GM12878 (cell line): ENCODE measurements at regions not wholly inside any gene's neighbourhood (a gene's known extent, or its start where the extent isn't known, plus 50 kb on each side); places are given as distances from the start of the nearest gene placed in this dataset.

Source experiments
- MXI1 ChIP-seq: fragments of 150-350 bp; IDR thresholded peaks from 2 replicates; pipeline ENCODE4 v1.6.1; 2011; ENCODE audit warnings: low read depth, mild to moderate bottlenecking, inconsistent platforms, low read length, improper control_type of control experiment
- ZBED1 ChIP-seq: IDR thresholded peaks from 2 replicates; pipeline ENCODE4 v1.6.1; 2016; ENCODE audit warnings: borderline replicate concordance
- TF ChIP-seq, protein P1 (sequence below): fragments of 450-650 bp; IDR thresholded peaks from 2 replicates; pipeline ENCODE4 v1.6.1; 2017; ENCODE audit warnings: mild to moderate bottlenecking, moderate library complexity
- TF ChIP-seq, protein P2 (sequence below): IDR thresholded peaks from 2 replicates; pipeline ENCODE4 v1.6.1; 2012; ENCODE audit warnings: improper control_type of control experiment, low read depth, low read length; ENCODE audit not compliant: insufficient replicate concordance
- TF ChIP-seq, protein P3 (sequence below): fragments of 150-350 bp; IDR thresholded peaks from 2 replicates; pipeline ENCODE4 v1.6.1; 2016; ENCODE audit warnings: low read depth, low read length

DNA sequence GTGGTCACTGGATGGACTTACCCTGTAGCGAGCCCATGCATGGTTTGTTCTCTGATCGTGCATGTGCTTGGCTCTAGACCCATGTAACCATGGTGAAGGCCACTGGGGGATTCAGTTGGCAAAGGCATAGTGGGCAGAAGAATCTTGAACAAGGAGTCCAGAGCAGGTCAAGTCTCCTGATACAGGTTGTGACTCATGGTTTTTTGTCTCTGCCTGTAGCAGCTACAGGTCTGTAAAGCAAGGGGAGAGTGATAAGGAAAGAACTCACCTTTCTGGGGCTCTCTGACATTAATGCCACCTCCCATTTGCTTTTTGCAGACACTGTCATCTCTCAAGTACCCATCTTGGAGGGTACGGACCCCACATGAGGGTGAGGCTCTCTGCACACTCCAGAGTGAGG, 153.4 kb upstream of the CAMK1G start (continued):
- TF ChIP-seq MXI1 (no peak), ZBED1 (no peak)
- TF ChIP-seq, protein P1, sequence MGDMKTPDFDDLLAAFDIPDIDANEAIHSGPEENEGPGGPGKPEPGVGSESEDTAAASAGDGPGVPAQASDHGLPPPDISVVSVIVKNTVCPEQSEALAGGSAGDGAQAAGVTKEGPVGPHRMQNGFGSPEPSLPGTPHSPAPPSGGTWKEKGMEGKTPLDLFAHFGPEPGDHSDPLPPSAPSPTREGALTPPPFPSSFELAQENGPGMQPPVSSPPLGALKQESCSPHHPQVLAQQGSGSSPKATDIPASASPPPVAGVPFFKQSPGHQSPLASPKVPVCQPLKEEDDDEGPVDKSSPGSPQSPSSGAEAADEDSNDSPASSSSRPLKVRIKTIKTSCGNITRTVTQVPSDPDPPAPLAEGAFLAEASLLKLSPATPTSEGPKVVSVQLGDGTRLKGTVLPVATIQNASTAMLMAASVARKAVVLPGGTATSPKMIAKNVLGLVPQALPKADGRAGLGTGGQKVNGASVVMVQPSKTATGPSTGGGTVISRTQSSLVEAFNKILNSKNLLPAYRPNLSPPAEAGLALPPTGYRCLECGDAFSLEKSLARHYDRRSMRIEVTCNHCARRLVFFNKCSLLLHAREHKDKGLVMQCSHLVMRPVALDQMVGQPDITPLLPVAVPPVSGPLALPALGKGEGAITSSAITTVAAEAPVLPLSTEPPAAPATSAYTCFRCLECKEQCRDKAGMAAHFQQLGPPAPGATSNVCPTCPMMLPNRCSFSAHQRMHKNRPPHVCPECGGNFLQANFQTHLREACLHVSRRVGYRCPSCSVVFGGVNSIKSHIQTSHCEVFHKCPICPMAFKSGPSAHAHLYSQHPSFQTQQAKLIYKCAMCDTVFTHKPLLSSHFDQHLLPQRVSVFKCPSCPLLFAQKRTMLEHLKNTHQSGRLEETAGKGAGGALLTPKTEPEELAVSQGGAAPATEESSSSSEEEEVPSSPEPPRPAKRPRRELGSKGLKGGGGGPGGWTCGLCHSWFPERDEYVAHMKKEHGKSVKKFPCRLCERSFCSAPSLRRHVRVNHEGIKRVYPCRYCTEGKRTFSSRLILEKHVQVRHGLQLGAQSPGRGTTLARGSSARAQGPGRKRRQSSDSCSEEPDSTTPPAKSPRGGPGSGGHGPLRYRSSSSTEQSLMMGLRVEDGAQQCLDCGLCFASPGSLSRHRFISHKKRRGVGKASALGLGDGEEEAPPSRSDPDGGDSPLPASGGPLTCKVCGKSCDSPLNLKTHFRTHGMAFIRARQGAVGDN: no peak
- TF ChIP-seq, protein P2, sequence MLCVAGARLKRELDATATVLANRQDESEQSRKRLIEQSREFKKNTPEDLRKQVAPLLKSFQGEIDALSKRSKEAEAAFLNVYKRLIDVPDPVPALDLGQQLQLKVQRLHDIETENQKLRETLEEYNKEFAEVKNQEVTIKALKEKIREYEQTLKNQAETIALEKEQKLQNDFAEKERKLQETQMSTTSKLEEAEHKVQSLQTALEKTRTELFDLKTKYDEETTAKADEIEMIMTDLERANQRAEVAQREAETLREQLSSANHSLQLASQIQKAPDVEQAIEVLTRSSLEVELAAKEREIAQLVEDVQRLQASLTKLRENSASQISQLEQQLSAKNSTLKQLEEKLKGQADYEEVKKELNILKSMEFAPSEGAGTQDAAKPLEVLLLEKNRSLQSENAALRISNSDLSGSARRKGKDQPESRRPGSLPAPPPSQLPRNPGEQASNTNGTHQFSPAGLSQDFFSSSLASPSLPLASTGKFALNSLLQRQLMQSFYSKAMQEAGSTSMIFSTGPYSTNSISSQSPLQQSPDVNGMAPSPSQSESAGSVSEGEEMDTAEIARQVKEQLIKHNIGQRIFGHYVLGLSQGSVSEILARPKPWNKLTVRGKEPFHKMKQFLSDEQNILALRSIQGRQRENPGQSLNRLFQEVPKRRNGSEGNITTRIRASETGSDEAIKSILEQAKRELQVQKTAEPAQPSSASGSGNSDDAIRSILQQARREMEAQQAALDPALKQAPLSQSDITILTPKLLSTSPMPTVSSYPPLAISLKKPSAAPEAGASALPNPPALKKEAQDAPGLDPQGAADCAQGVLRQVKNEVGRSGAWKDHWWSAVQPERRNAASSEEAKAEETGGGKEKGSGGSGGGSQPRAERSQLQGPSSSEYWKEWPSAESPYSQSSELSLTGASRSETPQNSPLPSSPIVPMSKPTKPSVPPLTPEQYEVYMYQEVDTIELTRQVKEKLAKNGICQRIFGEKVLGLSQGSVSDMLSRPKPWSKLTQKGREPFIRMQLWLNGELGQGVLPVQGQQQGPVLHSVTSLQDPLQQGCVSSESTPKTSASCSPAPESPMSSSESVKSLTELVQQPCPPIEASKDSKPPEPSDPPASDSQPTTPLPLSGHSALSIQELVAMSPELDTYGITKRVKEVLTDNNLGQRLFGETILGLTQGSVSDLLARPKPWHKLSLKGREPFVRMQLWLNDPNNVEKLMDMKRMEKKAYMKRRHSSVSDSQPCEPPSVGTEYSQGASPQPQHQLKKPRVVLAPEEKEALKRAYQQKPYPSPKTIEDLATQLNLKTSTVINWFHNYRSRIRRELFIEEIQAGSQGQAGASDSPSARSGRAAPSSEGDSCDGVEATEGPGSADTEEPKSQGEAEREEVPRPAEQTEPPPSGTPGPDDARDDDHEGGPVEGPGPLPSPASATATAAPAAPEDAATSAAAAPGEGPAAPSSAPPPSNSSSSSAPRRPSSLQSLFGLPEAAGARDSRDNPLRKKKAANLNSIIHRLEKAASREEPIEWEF: no peak
- TF ChIP-seq, protein P3, sequence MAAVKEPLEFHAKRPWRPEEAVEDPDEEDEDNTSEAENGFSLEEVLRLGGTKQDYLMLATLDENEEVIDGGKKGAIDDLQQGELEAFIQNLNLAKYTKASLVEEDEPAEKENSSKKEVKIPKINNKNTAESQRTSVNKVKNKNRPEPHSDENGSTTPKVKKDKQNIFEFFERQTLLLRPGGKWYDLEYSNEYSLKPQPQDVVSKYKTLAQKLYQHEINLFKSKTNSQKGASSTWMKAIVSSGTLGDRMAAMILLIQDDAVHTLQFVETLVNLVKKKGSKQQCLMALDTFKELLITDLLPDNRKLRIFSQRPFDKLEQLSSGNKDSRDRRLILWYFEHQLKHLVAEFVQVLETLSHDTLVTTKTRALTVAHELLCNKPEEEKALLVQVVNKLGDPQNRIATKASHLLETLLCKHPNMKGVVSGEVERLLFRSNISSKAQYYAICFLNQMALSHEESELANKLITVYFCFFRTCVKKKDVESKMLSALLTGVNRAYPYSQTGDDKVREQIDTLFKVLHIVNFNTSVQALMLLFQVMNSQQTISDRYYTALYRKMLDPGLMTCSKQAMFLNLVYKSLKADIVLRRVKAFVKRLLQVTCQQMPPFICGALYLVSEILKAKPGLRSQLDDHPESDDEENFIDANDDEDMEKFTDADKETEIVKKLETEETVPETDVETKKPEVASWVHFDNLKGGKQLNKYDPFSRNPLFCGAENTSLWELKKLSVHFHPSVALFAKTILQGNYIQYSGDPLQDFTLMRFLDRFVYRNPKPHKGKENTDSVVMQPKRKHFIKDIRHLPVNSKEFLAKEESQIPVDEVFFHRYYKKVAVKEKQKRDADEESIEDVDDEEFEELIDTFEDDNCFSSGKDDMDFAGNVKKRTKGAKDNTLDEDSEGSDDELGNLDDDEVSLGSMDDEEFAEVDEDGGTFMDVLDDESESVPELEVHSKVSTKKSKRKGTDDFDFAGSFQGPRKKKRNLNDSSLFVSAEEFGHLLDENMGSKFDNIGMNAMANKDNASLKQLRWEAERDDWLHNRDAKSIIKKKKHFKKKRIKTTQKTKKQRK: no peak
- TF ChIP-seq, all 136 proteins: peak for 0
